Neuronal stem cell (in vitro differentiated cells): ENCODE measurements at regions not wholly inside any gene's neighbourhood (a gene's known extent, or its start where the extent isn't known, plus 50 kb on each side); places are given as distances from the start of the nearest gene placed in this dataset.
"Not testable (repeated sequence)": the region's sequence is repeated elsewhere in the genome, so short reads cannot be mapped to it uniquely, and the experiment has no call there.

Experiments used
- DNase-seq: peaks from one replicate; pipeline ENCODE4 v3.0.0-alpha.2; 2013; ENCODE audit warnings: low spot score
- H2AFZ ChIP-seq: one replicate; pipeline ENCODE4 v1.6.1; 2013; ENCODE audit warnings: mild to moderate bottlenecking, low read length, inconsistent platforms
- H2AK5ac ChIP-seq: 2 replicates; pipeline ENCODE4 v1.6.1; 2013; ENCODE audit warnings: low read depth, mild to moderate bottlenecking, inconsistent platforms, low read length, moderate library complexity, mixed read lengths
- H2BK120ac ChIP-seq: 2 replicates; pipeline ENCODE4 v1.6.1; 2013; ENCODE audit warnings: low read depth, mild to moderate bottlenecking, inconsistent platforms, low read length, moderate library complexity, mixed read lengths
- H2BK12ac ChIP-seq: one replicate; pipeline ENCODE4 v1.6.1; 2013; ENCODE audit warnings: low read length, inconsistent platforms
- H2BK15ac ChIP-seq: 2 replicates; pipeline ENCODE4 v1.6.1; 2013; ENCODE audit warnings: mild to moderate bottlenecking, low read length, inconsistent platforms, mixed read lengths
- H2BK5ac ChIP-seq: one replicate; pipeline ENCODE4 v1.6.1; 2013; ENCODE audit warnings: inconsistent platforms, mild to moderate bottlenecking, low read length, moderate library complexity
- H3K14ac ChIP-seq: one replicate; pipeline ENCODE4 v1.6.1; 2013; ENCODE audit warnings: low read length, inconsistent platforms
- H3K18ac ChIP-seq: 2 replicates; pipeline ENCODE4 v1.6.1; 2013; ENCODE audit warnings: low read length, inconsistent platforms
- H3K23ac ChIP-seq: 2 replicates; pipeline ENCODE4 v1.6.1; 2013; ENCODE audit warnings: low read depth, mild to moderate bottlenecking, mixed read lengths, low read length, inconsistent platforms; ENCODE audit not compliant: poor library complexity
- H3K27ac ChIP-seq: replicated peaks from 3 replicates; pipeline ENCODE4 v1.5.1; 2013; ENCODE audit warnings: low read length, inconsistent platforms
- H3K27me3 ChIP-seq, 3 experiments: 2 replicates each; pipeline ENCODE4 v1.6.1; 2013; ENCODE audit warnings: low read length in 3 of 3, mild to moderate bottlenecking in 2 of 3, inconsistent platforms in 1 of 3, low read depth in 1 of 3, mixed read lengths in 1 of 3, moderate library complexity in 1 of 3; ENCODE audit not compliant: control insufficient read depth in 3 of 3, insufficient read depth in 3 of 3
- H3K36me3 ChIP-seq, 2 donors: replicated peaks in 1 of 2; 2 replicates each; pipeline ENCODE4 v1.6.1; 2013; ENCODE audit warnings: low read length in 2 of 2; ENCODE audit not compliant: control insufficient read depth in 2 of 2, insufficient read depth in 2 of 2
- H3K4ac ChIP-seq: 2 replicates; pipeline ENCODE4 v1.6.1; 2013; ENCODE audit warnings: inconsistent platforms, mild to moderate bottlenecking, low read length, moderate library complexity
- H3K4me1 ChIP-seq, 2 donors: 1 replicate in 1 of 2; 2 replicates in 1 of 2; pipeline ENCODE4 v1.6.1; 2013; ENCODE audit warnings: low read length in 2 of 2, low read depth in 1 of 2; ENCODE audit not compliant: control insufficient read depth in 2 of 2, insufficient read depth in 1 of 2
- H3K4me2 ChIP-seq: one replicate; pipeline ENCODE4 v1.6.1; 2013; ENCODE audit warnings: mild to moderate bottlenecking, low read length, inconsistent platforms; ENCODE audit not compliant: insufficient read depth, poor library complexity, severe bottlenecking
- H3K4me3 ChIP-seq, 2 donors: 2 replicates each; pipeline ENCODE4 v1.5.1; 2013; ENCODE audit warnings: low read length in 2 of 2, mild to moderate bottlenecking in 2 of 2, inconsistent platforms in 1 of 2, moderate library complexity in 1 of 2
- H3K79me1 ChIP-seq: one replicate; pipeline ENCODE4 v1.6.1; 2013; ENCODE audit warnings: low read depth, mild to moderate bottlenecking, inconsistent platforms, low read length, moderate library complexity
- H3K9ac ChIP-seq: one replicate; pipeline ENCODE4 v1.6.1; 2013; ENCODE audit warnings: mild to moderate bottlenecking, low read depth, low read length, inconsistent platforms; ENCODE audit not compliant: poor library complexity
- H3K9me3 ChIP-seq, 2 donors: replicated peaks in 1 of 2; 2 replicates each; pipeline versions ENCODE3 to v1.6.1; 2013; ENCODE audit warnings: low read length in 2 of 2, mild to moderate bottlenecking in 2 of 2, inconsistent platforms in 1 of 2, low read depth in 1 of 2, mixed read lengths in 1 of 2, moderate library complexity in 1 of 2; ENCODE audit not compliant: control insufficient read depth in 2 of 2, insufficient read depth in 1 of 2
- H4K8ac ChIP-seq: one replicate; pipeline ENCODE4 v1.6.1; 2013; ENCODE audit warnings: low read depth, mild to moderate bottlenecking, inconsistent platforms, low read length, moderate library complexity
- H4K91ac ChIP-seq: one replicate; pipeline ENCODE4 v1.6.1; 2013; ENCODE audit warnings: low read length, low read depth, mild to moderate bottlenecking, inconsistent platforms; ENCODE audit not compliant: poor library complexity
- WGBS, 2 donors: extraction: QIAGEN DNeasy Blood & Tissue Kit; methylation state at CpG; one replicate each; pipeline ENCODE4 v1.1.7; 2013; ENCODE audit warnings: missing lambda C conversion rate in 2 of 2, mixed read lengths in 1 of 2; ENCODE audit not compliant: insufficient read length in 2 of 2, insufficient replicate concordance in 1 of 2; ENCODE audit errors: extremely low coverage in 2 of 2; 5-methylcytosine and 5-hydroxymethylcytosine counted together

DNA sequence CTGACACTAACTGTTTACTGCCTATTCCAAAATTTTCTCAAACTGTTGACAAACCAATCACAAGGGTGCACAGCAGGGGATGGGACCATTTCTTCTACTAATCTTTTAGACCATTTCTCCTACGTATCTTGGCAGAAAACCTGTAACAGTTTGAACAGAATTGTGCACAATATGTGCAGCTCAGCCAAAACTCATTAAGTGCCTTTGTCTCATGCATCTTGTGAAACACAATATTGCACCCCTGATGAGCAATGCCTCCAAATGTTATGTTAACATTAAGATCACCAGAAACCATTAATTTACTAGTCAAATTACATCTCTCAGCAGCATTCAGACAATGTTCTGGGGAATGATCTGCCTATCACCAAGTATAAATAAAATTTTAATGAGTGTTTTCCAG lies 247.5 kb downstream of the NRIP1 start:
- Histone ChIP-seq H3K4ac (no peak overlapping the region), H3K27me3 (no peaks in the 10 kb centered on the region), H2AFZ (no peak overlapping the region), H2BK12ac (no peak overlapping the region), H2BK120ac (no peak overlapping the region), H3K9me3 (no peaks in the 10 kb centered on the region), H2BK15ac (no peak overlapping the region), H2AK5ac (no peak overlapping the region), H3K36me3 (no peaks in the 10 kb centered on the region), H3K4me2 (no peak overlapping the region), H3K14ac (no peak overlapping the region), H3K27ac (no peak overlapping the region), H3K9ac (no peak overlapping the region), H2BK5ac (no peak overlapping the region), H3K4me3 (no peak overlapping the region), H4K8ac (no peak overlapping the region), H4K91ac (no peak overlapping the region), H3K79me1 (no peaks in the 10 kb centered on the region), H3K23ac (no peak overlapping the region), H3K4me1 (no peaks in the 10 kb centered on the region), H3K18ac (no peak overlapping the region)
- no peak for DNase-seq
- no CpG with 5 or more reads among the region's 1 CpG for WGBS, 2 donors

DNA sequence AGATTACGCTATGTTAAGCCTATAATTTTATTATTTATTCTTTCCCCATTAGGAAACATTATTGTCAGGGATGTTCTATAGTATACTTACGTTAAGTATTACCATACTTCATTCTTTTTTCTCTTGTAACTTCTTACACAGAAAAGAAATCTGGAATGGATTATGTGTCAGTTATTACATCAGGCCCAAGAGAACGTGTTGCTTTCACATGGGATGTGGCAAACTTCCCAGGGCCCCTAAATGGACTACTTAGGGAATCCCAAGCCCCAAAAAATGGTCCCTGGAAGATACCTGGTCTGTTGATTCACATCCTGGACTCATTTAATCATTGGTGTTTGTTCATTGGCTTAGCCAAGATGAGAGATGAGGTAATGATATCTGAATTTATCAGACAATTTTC lies 249.8 kb downstream of the NRIP1 start:
- H2BK5ac ChIP-seq = no peak overlapping the region
- no peak overlapping the region for H3K4me2 ChIP-seq
- no peak overlapping the region for H3K18ac ChIP-seq
- no peak overlapping the region for H3K27ac ChIP-seq
- H3K23ac ChIP-seq = no peak overlapping the region
- no peak overlapping the region for H2AK5ac ChIP-seq
- H2BK12ac ChIP-seq = no peak overlapping the region
- no peak overlapping the region for H3K14ac ChIP-seq
- H2AFZ ChIP-seq = no peak overlapping the region
- H3K4ac ChIP-seq = no peak overlapping the region
- H2BK15ac ChIP-seq = no peak overlapping the region
- H3K4me1 ChIP-seq = no peaks in the 10 kb centered on the region
- no peak for DNase-seq
- H3K36me3 ChIP-seq = no peaks in the 10 kb centered on the region
- no peaks in the 10 kb centered on the region for H3K27me3 ChIP-seq
- H3K79me1 ChIP-seq = no peaks in the 10 kb centered on the region
- no peak overlapping the region for H4K91ac ChIP-seq
- no peak overlapping the region for H2BK120ac ChIP-seq
- no peak overlapping the region for H4K8ac ChIP-seq
- H3K9ac ChIP-seq = no peak overlapping the region
- no CpG with 5 or more reads among the region's 3 CpGs for WGBS, 2 donors
- no peak overlapping the region for H3K4me3 ChIP-seq
- H3K9me3 ChIP-seq = no peaks in the 10 kb centered on the region

DNA sequence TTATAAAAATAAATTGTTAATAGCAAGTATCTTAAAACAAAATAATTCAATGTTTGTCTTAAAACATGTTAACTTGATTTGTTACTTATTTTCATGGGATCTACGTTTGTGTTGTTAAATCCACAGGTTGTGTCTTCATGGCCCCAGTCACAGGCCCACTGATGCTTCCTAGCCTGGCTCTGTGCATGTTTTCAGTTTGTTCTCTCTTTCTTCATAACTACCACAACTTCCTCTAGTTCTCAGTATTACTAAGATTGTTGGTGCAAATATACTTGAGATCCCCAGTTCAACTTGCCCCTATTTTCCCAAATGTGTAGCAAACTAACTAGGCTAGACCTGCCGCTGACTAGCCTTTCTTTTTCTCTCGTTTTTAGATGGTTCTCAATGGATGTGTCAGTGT lies 250.5 kb downstream of the NRIP1 start:
- no peak for DNase-seq
- H3K4me3 ChIP-seq = no peak overlapping the region
- H3K79me1 ChIP-seq = no peaks in the 10 kb centered on the region
- no peak overlapping the region for H3K4ac ChIP-seq
- no peak overlapping the region for H4K91ac ChIP-seq
- H3K27ac ChIP-seq = no peak overlapping the region
- H3K9me3 ChIP-seq = no peaks in the 10 kb centered on the region
- no CpG with 5 or more reads among the region's 3 CpGs for WGBS, 2 donors
- H3K23ac ChIP-seq = no peak overlapping the region
- H2AFZ ChIP-seq = no peak overlapping the region
- H3K4me1 ChIP-seq = no peaks in the 10 kb centered on the region
- no peak overlapping the region for H2BK5ac ChIP-seq
- no peak overlapping the region for H2BK12ac ChIP-seq
- H2AK5ac ChIP-seq = no peak overlapping the region
- H3K4me2 ChIP-seq = no peak overlapping the region
- H3K36me3 ChIP-seq = no peaks in the 10 kb centered on the region
- H3K9ac ChIP-seq = no peak overlapping the region
- H4K8ac ChIP-seq = no peak overlapping the region
- H3K27me3 ChIP-seq = no peaks in the 10 kb centered on the region
- no peak overlapping the region for H3K18ac ChIP-seq
- no peak overlapping the region for H2BK120ac ChIP-seq
- no peak overlapping the region for H2BK15ac ChIP-seq
- H3K14ac ChIP-seq = no peak overlapping the region

- H3K4me3 ChIP-seq, H3K14ac ChIP-seq, H3K9ac ChIP-seq, H3K4ac ChIP-seq, H3K27me3 ChIP-seq, H2BK12ac ChIP-seq, H3K36me3 ChIP-seq, H3K4me1 ChIP-seq, H3K4me2 ChIP-seq, DNase-seq, H2AK5ac ChIP-seq, H2AFZ ChIP-seq, H2BK120ac ChIP-seq, H3K9me3 ChIP-seq, H4K8ac ChIP-seq, H3K79me1 ChIP-seq, H4K91ac ChIP-seq, H2BK15ac ChIP-seq, H2BK5ac ChIP-seq, H3K27ac ChIP-seq, H3K23ac ChIP-seq, H3K18ac ChIP-seq: not testable (repeated sequence)
- no CpG with 5 or more reads among the region's 2 CpGs for WGBS, 2 donors
Measured at GRCh38 chr21:14804170-14804569, 258.1 kb upstream of the SAMSN1 start.
